ENCODE measurements at regions not wholly inside any gene's neighbourhood (a gene's known extent, or its start where the extent isn't known, plus 50 kb on each side); places are given as distances from the start of the nearest gene placed in this dataset.

DNA sequence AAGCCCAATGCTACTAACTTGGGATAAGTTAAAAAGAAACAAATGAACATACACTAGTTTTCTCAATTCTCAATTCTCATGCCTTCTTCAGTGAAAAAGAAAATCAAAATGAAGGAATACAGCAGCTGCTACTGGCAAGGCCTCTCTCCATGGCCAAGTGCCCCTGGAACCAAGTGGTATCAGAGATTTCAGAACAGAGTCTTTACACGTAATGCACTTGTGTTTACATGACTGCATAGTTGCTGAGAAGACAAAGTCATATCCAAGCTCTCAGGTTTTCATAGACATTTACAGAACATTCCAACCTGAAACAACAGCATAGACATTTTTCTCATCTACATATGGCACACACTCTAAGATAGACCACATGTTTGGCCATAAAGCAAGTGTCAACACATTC lies 789.9 kb downstream of the CBLN2 start:
- TF ChIP-seq, protein P1, sequence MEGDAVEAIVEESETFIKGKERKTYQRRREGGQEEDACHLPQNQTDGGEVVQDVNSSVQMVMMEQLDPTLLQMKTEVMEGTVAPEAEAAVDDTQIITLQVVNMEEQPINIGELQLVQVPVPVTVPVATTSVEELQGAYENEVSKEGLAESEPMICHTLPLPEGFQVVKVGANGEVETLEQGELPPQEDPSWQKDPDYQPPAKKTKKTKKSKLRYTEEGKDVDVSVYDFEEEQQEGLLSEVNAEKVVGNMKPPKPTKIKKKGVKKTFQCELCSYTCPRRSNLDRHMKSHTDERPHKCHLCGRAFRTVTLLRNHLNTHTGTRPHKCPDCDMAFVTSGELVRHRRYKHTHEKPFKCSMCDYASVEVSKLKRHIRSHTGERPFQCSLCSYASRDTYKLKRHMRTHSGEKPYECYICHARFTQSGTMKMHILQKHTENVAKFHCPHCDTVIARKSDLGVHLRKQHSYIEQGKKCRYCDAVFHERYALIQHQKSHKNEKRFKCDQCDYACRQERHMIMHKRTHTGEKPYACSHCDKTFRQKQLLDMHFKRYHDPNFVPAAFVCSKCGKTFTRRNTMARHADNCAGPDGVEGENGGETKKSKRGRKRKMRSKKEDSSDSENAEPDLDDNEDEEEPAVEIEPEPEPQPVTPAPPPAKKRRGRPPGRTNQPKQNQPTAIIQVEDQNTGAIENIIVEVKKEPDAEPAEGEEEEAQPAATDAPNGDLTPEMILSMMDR (IDR thresholded peaks at IDR 0.05): no peak
- TF ChIP-seq POLR2A (IDR thresholded peaks at IDR 0.05): no peak

Data from uterus (tissue), 2 donors.